ENCODE measurements at regions not wholly inside any gene's neighbourhood (a gene's known extent, or its start where the extent isn't known, plus 50 kb on each side); places are given as distances from the start of the nearest gene placed in this dataset.

GRCh38 chr11:87832211-87832610 lies 343.0 kb downstream of the RAB38 start:
- TF ChIP-seq CTCF (conservative IDR thresholded peaks at IDR 0.05; ENCODE audit: low read depth, low read length) = no peak
- no peak for DNase-seq (ENCODE audit: low read depth)

GRCh38 chr11:87820011-87820410 lies 355.2 kb downstream of the RAB38 start:
- DNase-seq (ENCODE audit: low read depth) = no peak
- H3K4me3 ChIP-seq (ENCODE audit: low read depth, low read length) = no peak overlapping the region
- TF ChIP-seq CTCF (conservative IDR thresholded peaks at IDR 0.05; ENCODE audit: low read depth, low read length) = no peak

More at GRCh38 chr11:87832211-87832610, 343.0 kb downstream of the RAB38 start:
- no peak overlapping the region for H3K4me3 ChIP-seq (ENCODE audit: low read depth, low read length)

GRCh38 chr11:87819151-87819550 lies 356.1 kb downstream of the RAB38 start:
- DNase-seq (ENCODE audit: low read depth) = no peak
- TF ChIP-seq CTCF (conservative IDR thresholded peaks at IDR 0.05; ENCODE audit: low read depth, low read length) = no peak

GRCh38 chr11:87812571-87813365 lies 362.5 kb downstream of the RAB38 start:
- no peak overlapping the region for H3K4me3 ChIP-seq (ENCODE audit: low read depth, low read length)
- TF ChIP-seq CTCF (conservative IDR thresholded peaks at IDR 0.05; ENCODE audit: low read depth, low read length) = no peak
- no peak for DNase-seq (ENCODE audit: low read depth)

More at GRCh38 chr11:87819151-87819550, 356.1 kb downstream of the RAB38 start:
- no peak overlapping the region for H3K4me3 ChIP-seq (ENCODE audit: low read depth, low read length)

- H3K4me3 ChIP-seq (ENCODE audit: low read depth, low read length) = no peak overlapping the region
- TF ChIP-seq CTCF (conservative IDR thresholded peaks at IDR 0.05; ENCODE audit: low read depth, low read length) = no peak
- no peak for DNase-seq (ENCODE audit: low read depth)
Observed at GRCh38 chr11:87810486-87810885, 364.8 kb downstream of the RAB38 start.

GRCh38 chr11:87809256-87809655 lies 366.0 kb downstream of the RAB38 start:
- no peak overlapping the region for H3K4me3 ChIP-seq (ENCODE audit: low read depth, low read length)
- TF ChIP-seq CTCF (conservative IDR thresholded peaks at IDR 0.05; ENCODE audit: low read depth, low read length) = no peak
- DNase-seq (ENCODE audit: low read depth) = no peak

- no peak for TF ChIP-seq CTCF (conservative IDR thresholded peaks at IDR 0.05; ENCODE audit: low read depth, low read length)
- no peak for DNase-seq (ENCODE audit: low read depth)
- no peak overlapping the region for H3K4me3 ChIP-seq (ENCODE audit: low read depth, low read length)
Observed at GRCh38 chr11:87804176-87804575, 371.1 kb downstream of the RAB38 start.

All from epithelial cell of proximal tubule (primary cell).